Neural crest cell (in vitro differentiated cells): ENCODE measurements at regions not wholly inside any gene's neighbourhood (a gene's known extent, or its start where the extent isn't known, plus 50 kb on each side); places are given as distances from the start of the nearest gene placed in this dataset.

Experiments used
- DNase-seq: peaks from one replicate; pipeline ENCODE4 v3.0.0; 2021; ENCODE audit warnings: low read depth, mixed read lengths, low spot score
- H3K27ac Mint-ChIP-seq: one replicate; pipeline ENCODE4 v1.8.0; 2021; ENCODE audit warnings: mild to moderate bottlenecking, mixed read lengths; ENCODE audit not compliant: unreplicated experiment
- H3K27me3 Mint-ChIP-seq: 2 replicates; pipeline ENCODE4 v1.8.0; 2021; ENCODE audit warnings: low read depth, mild to moderate bottlenecking, mixed read lengths
- H3K36me3 Mint-ChIP-seq: 2 replicates; pipeline ENCODE4 v1.8.0; 2021; ENCODE audit warnings: low read depth, mild to moderate bottlenecking, mixed read lengths
- H3K4me1 Mint-ChIP-seq: 2 replicates; pipeline ENCODE4 v1.8.0; 2021; ENCODE audit warnings: mixed read lengths
- H3K4me3 Mint-ChIP-seq: one replicate; pipeline ENCODE4 v1.8.0; 2021; ENCODE audit warnings: mild to moderate bottlenecking, mixed read lengths
- H3K9me3 Mint-ChIP-seq: 2 replicates; pipeline ENCODE4 v1.8.0; 2021; ENCODE audit warnings: mixed read lengths
- TF ChIP-seq, protein P1 (sequence below): fragments of 200-600 bp; sonication (generic); conservative IDR thresholded peaks from 2 replicates; pipeline ENCODE4 v1.5.0; 2021; ENCODE audit warnings: antibody characterized with exemption, mild to moderate bottlenecking

DNA sequence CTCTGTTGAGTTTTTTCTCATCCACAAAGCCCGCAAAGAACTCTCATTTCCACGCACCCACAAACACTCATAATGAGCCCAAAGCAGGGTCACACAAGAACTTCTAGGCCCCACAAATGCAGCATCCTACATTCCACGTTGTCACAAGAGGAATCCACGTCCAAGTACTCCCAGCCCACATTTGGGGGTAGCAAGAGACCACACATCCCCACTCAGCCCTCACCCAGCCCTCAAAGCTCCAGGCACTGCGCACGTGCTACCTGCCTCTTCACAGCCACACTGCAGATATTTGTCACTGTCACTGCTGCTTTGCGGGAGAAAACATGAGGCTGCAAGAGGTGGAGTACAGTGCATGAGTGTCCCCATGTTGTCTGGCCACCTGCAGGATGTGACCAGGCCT, 187.6 kb upstream of the CDYL start:
- no peak for DNase-seq
- Mint-ChIP-seq H3K27me3 (no peaks in the 10 kb centered on the region), H3K36me3 (no peaks in the 10 kb centered on the region), H3K27ac (no peak overlapping the region), H3K4me1 (peaks cover 12% of the 10 kb centered on the region), H3K9me3 (peaks cover 9% of the 10 kb centered on the region), H3K4me3 (no peak overlapping the region)
- TF ChIP-seq, protein P1, sequence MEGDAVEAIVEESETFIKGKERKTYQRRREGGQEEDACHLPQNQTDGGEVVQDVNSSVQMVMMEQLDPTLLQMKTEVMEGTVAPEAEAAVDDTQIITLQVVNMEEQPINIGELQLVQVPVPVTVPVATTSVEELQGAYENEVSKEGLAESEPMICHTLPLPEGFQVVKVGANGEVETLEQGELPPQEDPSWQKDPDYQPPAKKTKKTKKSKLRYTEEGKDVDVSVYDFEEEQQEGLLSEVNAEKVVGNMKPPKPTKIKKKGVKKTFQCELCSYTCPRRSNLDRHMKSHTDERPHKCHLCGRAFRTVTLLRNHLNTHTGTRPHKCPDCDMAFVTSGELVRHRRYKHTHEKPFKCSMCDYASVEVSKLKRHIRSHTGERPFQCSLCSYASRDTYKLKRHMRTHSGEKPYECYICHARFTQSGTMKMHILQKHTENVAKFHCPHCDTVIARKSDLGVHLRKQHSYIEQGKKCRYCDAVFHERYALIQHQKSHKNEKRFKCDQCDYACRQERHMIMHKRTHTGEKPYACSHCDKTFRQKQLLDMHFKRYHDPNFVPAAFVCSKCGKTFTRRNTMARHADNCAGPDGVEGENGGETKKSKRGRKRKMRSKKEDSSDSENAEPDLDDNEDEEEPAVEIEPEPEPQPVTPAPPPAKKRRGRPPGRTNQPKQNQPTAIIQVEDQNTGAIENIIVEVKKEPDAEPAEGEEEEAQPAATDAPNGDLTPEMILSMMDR = no peak

DNA sequence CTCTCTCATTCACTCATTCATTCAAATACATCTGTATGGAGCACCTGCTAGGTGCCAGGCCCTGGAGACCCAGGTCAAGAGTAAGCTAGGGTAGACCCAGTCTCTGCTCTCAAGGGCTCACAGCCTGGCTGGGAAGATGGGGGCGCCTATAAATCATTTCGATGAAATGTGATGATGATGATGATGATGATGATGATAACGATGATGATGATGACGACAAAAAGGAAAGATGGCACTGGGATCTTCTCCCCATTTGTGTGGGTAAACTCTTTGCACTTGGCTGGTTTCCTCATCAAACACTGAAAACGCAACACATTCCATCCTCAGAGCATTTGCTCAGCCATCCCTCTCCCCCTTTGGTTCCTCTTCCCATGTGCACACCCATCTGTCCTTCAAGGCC, 188.0 kb upstream of the CDYL start:
- Mint-ChIP-seq H3K9me3 (peaks cover 9% of the 10 kb centered on the region), H3K4me3 (no peak overlapping the region), H3K27ac (no peak overlapping the region), H3K36me3 (no peaks in the 10 kb centered on the region), H3K27me3 (no peaks in the 10 kb centered on the region), H3K4me1 (peaks cover 12% of the 10 kb centered on the region)
- TF ChIP-seq, protein P1 = no peak
- no peak for DNase-seq

DNA sequence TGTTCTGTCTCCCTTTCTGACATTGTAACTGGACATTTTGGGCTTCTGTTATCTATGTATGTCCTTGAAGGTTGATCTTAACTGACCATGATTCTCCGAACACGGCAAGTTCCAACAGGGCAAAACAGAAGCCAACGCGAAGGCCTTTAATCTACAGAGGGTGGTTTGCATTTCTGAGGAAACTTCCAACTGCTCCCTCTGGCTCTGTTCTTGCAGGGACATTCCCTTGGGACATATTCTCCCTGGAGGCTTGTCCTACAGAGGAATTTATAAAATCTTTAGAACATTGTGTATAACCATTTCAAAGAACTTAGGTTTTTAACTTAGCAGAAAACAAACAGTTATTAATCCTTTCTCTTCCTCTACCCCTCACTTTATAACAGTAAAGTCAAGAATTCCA, 189.0 kb upstream of the CDYL start:
- Mint-ChIP-seq H3K4me1 (peaks cover 17% of the 10 kb centered on the region), H3K36me3 (no peaks in the 10 kb centered on the region), H3K27ac (no peak overlapping the region), H3K9me3 (peaks cover 9% of the 10 kb centered on the region), H3K4me3 (no peak overlapping the region), H3K27me3 (no peaks in the 10 kb centered on the region)
- TF ChIP-seq, protein P1 = no peak
- DNase-seq = no peak

DNA sequence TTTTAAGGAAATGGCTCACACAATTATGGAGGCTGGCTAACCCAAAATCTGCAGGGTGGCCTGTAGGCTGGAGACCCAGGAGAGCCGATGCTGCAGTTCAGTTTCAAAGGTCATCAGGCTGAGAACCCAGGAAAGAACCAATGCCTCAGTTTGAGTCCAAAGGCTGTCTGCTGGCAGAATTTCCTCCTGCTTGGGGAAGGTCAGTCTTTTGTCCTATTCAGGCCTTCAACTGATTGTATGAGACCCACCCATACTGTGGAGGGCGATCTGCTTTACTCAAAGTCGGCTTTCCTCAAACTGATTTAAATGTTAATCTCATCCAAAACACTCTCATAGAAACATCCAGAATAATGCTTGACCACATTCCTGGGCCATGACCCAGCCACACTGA, 189.7 kb upstream of the CDYL start:
- H3K27me3 Mint-ChIP-seq = no peaks in the 10 kb centered on the region
- no peaks in the 10 kb centered on the region for H3K36me3 Mint-ChIP-seq
- DNase-seq = no peak
- no peak overlapping the region for H3K4me3 Mint-ChIP-seq
- H3K4me1 Mint-ChIP-seq = peaks cover 24% of the 10 kb centered on the region
- TF ChIP-seq, protein P1 = no peak
- H3K9me3 Mint-ChIP-seq = peaks cover 14% of the 10 kb centered on the region
- no peak overlapping the region for H3K27ac Mint-ChIP-seq

DNA sequence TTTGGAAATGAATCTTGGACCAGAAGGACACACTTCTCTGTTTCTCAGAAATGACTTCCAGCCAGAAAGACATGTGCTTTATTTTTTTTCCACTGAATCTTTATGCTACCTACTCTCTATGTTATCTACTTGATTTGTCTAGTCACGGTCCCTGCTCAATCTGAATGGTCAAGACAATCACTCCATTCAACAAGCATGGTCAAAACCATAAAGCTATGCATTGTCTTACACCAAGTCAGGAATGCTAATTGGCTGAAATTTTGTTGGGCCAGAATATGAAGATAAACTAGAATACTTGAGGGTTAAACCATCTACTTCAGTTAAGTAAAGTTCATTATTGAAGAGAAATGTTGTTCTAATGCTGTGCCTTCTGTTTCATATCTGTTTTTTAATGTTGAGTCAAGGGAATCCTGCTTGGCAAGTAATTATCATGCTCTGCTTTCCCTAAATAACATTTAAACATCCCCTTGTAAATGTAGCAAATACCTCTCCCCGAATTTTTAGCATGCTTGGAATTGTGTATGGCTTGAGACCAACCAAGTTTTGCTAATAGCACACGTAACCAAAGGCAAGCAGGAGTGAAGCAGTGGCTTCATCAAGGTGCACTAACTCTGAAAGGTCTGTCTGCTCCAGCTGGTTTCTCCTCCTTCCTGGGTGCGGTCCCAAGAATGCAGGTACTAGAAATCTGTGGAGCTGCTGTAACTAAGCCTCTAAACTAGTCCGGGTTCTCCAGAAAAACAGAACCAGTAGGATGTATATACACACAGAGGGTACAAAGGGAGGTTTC, 190.3 kb upstream of the CDYL start:
- H3K27ac Mint-ChIP-seq = no peak overlapping the region
- H3K9me3 Mint-ChIP-seq = peaks cover 15% of the 10 kb centered on the region
- DNase-seq = no peak
- H3K27me3 Mint-ChIP-seq = no peaks in the 10 kb centered on the region
- no peak overlapping the region for H3K4me3 Mint-ChIP-seq
- H3K36me3 Mint-ChIP-seq = no peaks in the 10 kb centered on the region
- H3K4me1 Mint-ChIP-seq = peaks cover 25% of the 10 kb centered on the region
- TF ChIP-seq, protein P1 = no peak
